ENCODE measurements at regions not wholly inside any gene's neighbourhood (a gene's known extent, or its start where the extent isn't known, plus 50 kb on each side); places are given as distances from the start of the nearest gene placed in this dataset.

DNA sequence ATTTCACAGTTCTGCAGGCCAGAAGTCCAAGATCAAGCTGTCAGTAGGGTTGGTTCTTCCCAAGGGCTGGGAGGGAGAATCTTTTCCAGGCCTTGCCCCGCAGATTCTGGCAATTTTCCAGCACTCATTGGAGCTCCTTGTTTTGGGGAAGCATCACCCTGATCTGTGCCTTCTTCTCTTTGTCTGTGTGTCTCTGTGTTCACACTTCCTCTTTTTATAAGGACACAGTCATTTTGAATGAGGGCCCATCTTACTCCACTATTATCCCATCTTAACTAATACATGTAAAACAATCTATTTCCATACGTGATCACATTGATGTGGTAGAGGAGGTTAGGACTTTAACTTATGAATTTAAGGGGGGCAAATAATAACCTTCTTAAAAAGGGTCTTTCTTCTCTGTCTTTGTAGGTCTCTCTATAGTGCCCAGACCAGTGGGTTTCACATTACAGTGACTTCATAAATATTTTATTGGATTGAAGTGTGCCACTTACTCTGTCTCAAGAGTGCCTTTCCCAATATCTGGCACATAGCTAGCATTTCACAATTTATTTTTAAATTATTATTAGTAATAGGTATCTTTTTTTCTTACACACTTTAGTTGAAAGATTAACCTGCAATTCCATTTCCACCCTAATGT, 68.9 kb upstream of the CBLN2 start:
- BruUV-seq (replicated peaks) = no TSS peak
- no peak overlapping the region for H3K9ac ChIP-seq (ENCODE audit: low read depth, low read length)
- dilution Hi-C loops (cut with HindIII; ENCODE audit: low sequenced_read_pairs, unreplicated experiment) = no loop called here
- H3K18ac ChIP-seq (ENCODE audit: low read depth, low read length) = no peak overlapping the region
- H3K4me3 ChIP-seq (ENCODE audit: insufficient read depth, low read depth, low read length) = no peak overlapping the region
- no peak overlapping the region for H3K4me2 ChIP-seq (ENCODE audit: low read depth, low read length)
- no peak overlapping the region for H4K8ac ChIP-seq (ENCODE audit: low read depth in 2 of 2, low read length in 2 of 2)
- no peak overlapping the region for H3K23ac ChIP-seq (ENCODE audit: low read depth, low read length)
- H3K56ac ChIP-seq (ENCODE audit: extremely low read depth, insufficient read depth, low read length) = no peak overlapping the region
- no peak overlapping the region for H2BK20ac ChIP-seq (ENCODE audit: low read depth, low read length)
- ATAC-seq (ENCODE audit: low read depth) (no peak), DNase-seq (no peak)
- H3K79me1 ChIP-seq (ENCODE audit: low read depth in 1 of 2, low read length in 2 of 2) = no peaks in the 10 kb centered on the region
- TF ChIP-seq NFE2L2 (IDR thresholded peaks at IDR 0.05; ENCODE audit: low read depth, low read length) (no peak), RFX5 (IDR thresholded peaks at IDR 0.05; ENCODE audit: low read depth, low read length) (no peak), CEBPB (IDR thresholded peaks at IDR 0.05; ENCODE audit: low read depth, low read length) (no peak), RAD21 (IDR thresholded peaks at IDR 0.05; ENCODE audit: low read length) (no peak), POLR2A (IDR thresholded peaks at IDR 0.05; ENCODE audit: low read depth, low read length) (no peak)
- TF ChIP-seq, protein P1, sequence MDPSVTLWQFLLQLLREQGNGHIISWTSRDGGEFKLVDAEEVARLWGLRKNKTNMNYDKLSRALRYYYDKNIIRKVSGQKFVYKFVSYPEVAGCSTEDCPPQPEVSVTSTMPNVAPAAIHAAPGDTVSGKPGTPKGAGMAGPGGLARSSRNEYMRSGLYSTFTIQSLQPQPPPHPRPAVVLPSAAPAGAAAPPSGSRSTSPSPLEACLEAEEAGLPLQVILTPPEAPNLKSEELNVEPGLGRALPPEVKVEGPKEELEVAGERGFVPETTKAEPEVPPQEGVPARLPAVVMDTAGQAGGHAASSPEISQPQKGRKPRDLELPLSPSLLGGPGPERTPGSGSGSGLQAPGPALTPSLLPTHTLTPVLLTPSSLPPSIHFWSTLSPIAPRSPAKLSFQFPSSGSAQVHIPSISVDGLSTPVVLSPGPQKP (IDR thresholded peaks at IDR 0.05; ENCODE audit: borderline replicate concordance, low read depth, low read length) = no peak
- H3K14ac ChIP-seq (replicated peaks; ENCODE audit: low read depth, low read length) = no peak overlapping the region
- no peak overlapping the region for H4K5ac ChIP-seq (ENCODE audit: low read depth, low read length)
- no peak overlapping the region for H2AK9ac ChIP-seq (replicated peaks; ENCODE audit: low read depth, low read length, poor library complexity)
- in situ Hi-C loops (cut with MboI; ENCODE audit: low sequenced_read_pairs) = no loop called here
- no peaks in the 10 kb centered on the region for H3K9me1 ChIP-seq (ENCODE audit: insufficient read depth, low read length)
- H2BK120ac ChIP-seq (ENCODE audit: low read depth, low read length) = no peak overlapping the region
- H3K9me3 ChIP-seq (ENCODE audit: control insufficient read depth, insufficient read depth, low read length) = peaks cover 5% of the 10 kb centered on the region; the same call in 1 of the 2 replicates
- ChIA-PET POLR2A (ENCODE audit: unreplicated experiment) (no interaction called here), CTCF (no interaction called here)
- no peak overlapping the region for H2BK15ac ChIP-seq (ENCODE audit: low read depth, low read length)
- intact Hi-C loops (cut with micrococcal nuclease) = no loop called here
- H3K4me1 ChIP-seq (ENCODE audit: control insufficient read depth, insufficient read depth, low read length) = no peaks in the 10 kb centered on the region
- H4K91ac ChIP-seq (ENCODE audit: insufficient read depth, low read depth, low read length) = no peak overlapping the region
- no peak overlapping the region for H2AFZ ChIP-seq (replicated peaks; ENCODE audit: low read length, poor library complexity)
- H3K27me3 ChIP-seq (ENCODE audit: control insufficient read depth, insufficient read depth, low read length) = no peaks in the 10 kb centered on the region
- no peak overlapping the region for H2AK5ac ChIP-seq (ENCODE audit: low read depth, low read length)
- no peak overlapping the region for H3K27ac ChIP-seq (ENCODE audit: insufficient read depth, low read length)
- no peaks in the 10 kb centered on the region for H3K36me3 ChIP-seq (ENCODE audit: control insufficient read depth, insufficient read depth, low read length)
- H3K4ac ChIP-seq (ENCODE audit: low read depth, low read length) = no peak overlapping the region
- H2BK5ac ChIP-seq (ENCODE audit: low read depth, low read length, poor library complexity, severe bottlenecking) = no peak overlapping the region
- no peaks in the 10 kb centered on the region for H4K20me1 ChIP-seq (ENCODE audit: insufficient read depth, low read length)
- WGBS, 2 experiments (ENCODE audit: extremely low coverage in 2 of 2, insufficient read length in 1 of 2) = no CpG with 5 or more reads among the region's 2 CpGs
